Stimulated activated CD4-positive, alpha-beta T cell treated with anti-CD3 and anti-CD28 coated beads, Interleukin-15, amount 100 ng/mL, for 24 hours (primary cell): ENCODE measurements at regions not wholly inside any gene's neighbourhood (a gene's known extent, or its start where the extent isn't known, plus 50 kb on each side); places are given as distances from the start of the nearest gene placed in this dataset.

Experiments
- DNase-seq: peaks from one replicate; pipeline ENCODE4 v3.0.0-alpha.2; 2020

DNA sequence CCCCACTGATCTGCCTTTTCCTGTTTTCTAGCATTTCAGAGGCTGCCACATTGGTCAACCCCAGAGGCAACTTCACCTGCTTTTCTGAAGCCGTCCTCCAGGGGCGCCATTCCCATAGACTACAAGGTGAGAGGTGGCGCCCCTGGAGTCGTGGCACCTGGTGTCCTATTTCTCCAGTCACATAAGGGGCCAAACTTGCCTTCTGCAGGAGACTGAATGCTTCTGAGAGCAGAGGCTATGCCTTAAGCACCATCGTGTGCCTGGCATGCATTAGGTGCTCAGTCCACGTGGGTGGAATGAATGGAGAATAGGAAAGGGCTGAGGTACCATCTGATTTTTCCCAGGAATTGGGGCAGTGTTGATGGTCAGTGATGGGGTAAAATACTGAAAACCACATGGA lies 164.8 kb downstream of the HAPSTR1 start:
- DNase-seq: peak; percentile 54

DNA sequence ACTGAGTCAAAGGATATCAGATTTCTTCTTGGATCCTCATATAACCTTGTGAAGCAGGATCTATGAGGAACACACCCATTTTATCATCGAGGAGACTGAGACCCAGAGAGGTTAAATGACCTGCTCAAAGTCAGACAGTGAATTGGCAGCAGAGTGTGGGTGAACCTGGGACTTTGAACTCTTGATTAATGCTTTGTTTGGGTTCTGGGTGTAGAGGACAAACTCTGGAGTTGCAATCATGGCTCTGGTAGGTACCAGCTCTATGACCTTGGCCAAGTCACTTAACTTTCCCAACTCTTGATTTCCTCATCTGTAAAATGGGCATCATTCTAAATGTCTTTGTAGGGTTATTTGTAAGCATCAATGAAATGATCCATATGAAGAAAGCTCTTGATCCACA lies 166.4 kb downstream of the HAPSTR1 start:
- DNase-seq: no peak

DNA sequence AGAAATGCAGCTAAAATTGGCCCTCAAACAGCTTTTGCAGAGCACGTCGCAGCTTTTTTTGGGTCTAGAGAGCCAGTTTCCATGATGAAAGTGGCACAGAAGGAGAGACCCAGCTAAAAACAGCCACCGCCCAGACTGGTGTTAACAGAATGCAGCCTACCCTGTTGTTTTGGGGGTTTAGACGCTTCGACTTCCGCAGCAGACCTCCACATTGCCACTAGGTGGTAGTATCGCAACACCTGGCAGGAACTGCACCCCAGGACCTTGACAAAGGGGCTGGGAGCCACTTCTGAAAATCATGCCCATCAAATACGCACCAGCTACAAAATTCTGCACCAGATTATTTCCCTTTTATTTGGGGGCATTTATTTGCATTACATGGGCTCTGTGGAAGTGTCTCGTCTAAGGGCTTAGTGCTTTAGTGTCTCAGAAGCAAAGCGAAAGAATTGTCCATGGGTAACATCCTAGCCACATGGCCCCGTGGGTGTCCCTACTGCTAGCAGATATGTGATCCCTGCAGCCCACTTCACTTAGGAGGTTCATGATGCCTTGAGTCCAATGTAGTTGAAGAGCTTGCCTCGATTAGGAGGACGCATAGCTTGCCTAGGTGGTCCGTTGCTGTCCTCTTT lies 167.1 kb downstream of the HAPSTR1 start:
- DNase-seq: peak; percentile 35

DNA sequence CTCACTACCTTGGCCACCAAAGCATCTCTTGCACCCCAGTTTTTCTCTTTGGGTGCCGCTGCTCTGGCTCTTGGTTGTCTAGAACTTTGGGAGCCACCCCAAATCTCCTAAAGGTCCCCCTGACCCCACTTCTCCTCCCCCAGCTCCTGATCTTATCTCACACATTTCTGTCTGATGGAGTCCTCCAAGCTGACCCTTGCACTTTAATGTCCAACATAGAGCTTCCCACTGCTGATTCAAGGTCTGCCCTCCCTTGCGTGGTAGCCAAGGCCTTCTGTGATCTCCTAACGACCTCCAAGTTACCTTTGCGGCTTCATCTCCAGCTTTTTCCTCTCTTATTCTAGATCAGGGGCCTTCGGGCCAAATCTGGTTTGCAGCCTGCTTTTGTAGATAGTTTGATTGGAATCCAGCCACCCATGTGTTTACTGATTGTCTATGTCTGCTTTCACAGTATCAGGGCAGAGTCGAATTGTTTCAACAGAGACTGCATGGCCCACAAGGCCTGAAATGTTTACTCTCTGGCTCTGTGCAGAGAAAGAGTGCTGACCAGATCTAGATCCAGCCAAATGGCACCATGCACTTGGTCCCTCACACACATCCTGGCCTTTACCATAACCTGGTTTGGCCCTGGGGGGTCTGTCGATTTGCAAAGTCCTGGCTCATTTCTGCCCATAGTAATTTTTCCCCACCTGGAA lies 168.6 kb downstream of the HAPSTR1 start:
- no peak for DNase-seq

DNA sequence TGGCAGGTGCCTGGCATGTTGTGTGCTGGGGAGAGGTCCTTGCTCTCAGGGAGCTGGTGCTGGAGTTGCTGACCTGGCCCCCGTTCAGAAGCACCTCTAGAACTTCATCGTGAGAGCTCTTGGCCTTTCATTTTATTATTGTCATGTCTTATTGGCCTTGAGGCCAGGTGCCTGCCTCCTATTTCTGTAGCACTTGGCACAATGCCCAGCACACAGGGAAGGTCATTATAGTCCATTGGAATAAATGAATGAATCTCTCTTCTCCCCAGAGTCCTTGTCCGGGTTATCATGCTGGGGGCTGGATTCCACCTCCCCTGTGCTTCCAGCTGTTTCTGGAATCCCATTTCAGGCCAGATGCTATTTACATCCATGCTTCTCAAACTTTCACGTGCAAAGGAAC lies 169.2 kb downstream of the HAPSTR1 start:
- DNase-seq: no peak

DNA sequence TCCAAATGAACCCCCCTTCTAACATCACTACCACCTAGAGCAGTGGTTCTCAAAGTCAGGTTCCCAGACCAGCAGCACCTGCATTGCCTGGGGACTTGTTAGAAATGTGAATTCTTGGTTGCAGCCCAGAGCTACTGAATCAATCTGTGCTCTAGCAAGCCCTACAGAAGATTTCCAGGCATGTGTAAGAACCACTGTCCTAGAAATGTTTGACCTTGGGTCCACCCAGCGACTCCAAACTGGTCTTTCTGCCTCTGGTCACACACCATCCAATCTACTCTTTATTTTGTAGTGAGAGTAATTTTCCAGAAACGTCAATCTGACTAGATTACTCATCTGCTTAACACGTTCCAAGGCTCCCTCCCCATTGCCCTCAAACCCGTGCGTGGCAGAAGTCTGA lies 169.9 kb downstream of the HAPSTR1 start:
- no peak for DNase-seq

DNA sequence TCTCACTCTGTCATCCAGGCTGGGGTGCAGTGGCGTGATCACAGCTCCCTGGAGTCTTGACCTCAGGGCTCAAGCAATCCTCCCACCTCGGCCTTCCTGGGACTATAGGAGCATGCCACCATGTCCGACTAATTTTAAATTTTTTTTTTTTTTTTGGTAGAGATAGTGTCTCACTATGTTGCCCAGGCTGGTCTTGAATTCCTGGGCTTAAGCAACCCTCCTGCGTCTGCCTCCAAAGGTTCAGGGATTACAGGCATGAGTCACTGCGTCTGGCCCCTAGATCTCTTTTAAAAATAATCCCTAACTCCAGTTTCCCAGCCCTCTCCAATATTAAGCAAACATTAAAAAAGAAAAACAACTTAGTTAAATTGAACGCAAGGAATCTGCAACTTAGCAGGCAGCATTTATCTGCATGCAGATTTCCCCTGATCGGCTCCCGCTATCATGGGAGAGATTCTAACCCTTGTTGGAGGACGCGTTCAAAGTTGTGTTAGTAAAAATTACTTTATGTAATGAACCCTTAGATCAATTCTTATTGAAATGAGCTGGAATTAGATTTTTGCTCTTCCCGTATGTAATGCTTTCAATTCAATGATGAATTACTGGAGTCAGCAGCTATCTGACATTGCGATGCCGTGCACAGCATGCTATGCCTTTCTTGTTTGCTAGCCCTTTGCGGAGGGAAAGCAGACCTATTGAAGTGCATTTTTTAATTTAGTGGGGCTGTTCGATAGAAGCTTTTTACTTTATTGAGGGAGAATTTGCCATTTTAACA lies 171.7 kb downstream of the HAPSTR1 start:
- no peak for DNase-seq

DNA sequence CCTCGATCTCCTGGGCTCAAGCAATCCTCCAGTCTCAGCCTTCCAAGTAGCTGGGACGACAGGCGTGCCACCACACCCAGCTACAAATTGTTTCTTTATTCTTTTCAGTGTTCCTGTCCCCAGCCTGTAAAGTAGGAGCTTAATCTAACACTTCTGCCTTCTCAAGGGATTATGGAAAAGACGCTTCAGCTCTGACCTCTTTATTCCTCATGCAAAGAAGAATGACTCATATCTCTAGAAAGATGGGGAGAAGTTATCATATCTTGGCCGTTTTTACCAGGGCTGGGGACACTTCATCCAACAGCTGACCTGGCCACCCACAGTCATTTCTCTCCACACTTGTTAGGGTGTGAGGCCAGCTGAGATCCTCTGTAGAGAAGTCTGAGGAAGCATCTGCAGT lies 172.6 kb downstream of the HAPSTR1 start:
- no peak for DNase-seq

DNA sequence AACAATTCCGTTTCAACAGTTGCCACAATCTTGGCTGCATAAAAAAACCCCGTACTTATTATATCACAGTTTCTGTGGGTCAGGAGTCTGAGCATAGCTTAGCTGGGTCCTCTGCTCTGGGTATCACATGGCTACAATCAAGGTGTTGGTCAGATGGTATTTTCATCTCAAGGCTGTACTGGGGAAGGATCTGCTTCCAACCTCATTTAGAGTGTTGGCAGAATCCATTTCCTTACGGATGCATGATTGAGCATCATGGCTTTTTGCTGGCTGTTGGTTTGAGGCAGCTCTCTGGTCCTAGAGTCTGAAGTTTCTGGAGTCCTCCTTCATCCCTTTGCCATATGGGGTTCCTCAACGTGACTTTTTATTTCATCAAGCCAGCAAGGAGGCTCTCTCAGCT lies 177.0 kb downstream of the HAPSTR1 start:
- no peak for DNase-seq

DNA sequence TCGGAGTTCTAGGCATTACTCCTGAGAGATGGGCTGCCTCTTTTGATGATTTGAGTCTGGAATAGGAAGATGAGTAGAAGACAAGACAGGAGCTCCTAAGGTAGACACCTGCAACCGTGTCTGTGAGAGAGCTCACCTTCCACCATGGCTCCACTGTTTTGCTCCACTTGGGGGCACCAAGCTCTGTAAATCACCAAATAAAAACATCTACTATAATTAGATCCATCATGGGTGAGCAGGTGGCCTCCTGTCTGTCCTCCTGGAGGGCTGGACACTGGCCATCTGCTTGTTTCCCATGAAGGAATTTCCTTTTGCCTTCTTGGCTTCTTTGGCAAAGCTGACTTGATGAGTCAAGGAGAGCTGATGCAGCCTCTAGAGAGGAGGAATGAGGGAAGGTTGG lies 179.0 kb downstream of the HAPSTR1 start:
- no peak for DNase-seq

DNA sequence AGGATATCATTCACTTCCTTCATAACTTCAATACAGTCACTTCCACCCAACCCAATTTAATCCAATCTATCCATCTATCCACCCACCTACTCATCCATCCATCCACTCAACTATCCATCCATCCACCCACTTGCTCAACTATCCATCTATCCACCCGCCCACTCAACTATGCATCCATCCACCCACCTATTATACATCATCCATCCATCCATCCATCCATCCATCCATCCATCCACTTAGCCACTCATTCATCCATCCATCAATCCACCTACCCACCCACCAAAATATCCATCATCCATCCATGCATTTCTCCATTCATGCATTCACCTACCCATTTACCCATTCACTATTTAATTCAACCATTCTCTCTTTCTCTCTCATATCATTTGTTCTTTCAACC lies 179.5 kb downstream of the HAPSTR1 start:
- DNase-seq: no peak

DNA sequence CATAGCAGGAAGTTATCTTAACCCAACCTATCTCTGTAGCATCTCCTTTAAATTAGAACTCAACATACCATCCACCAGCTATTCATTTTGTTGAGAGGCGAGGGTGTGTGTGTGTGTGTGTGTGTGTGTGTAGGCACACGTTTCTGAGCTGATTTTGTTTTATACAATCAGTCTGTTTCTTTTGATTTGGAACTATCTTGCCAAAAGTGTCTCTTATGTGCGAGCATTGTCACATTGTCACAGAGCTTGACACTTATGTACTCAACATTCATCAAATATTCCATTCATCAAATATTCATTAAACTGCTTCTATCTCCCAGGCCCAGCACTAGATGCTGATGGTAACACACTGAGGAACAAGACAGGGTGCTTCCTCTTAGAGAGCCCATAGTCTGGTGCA lies 180.4 kb downstream of the HAPSTR1 start:
- DNase-seq: no peak

DNA sequence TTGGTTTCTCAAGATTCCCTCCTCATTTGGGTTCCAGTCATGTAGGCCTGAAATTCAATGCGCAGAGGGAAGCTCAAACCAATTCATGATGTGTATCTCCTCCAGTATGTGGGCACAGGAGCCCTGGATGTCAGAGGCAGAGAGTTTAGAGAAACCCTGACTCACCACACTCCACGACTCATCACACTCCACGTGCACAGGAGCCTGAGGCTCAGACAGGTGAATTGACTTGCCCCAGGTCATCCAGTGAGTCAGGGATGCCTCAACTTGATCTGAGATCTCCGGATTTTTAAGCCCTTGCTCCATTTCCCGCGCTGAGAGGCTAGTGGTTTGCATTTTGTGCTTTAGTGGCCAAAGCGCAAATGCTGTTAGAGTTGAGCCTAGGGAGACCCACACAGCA lies 183.9 kb downstream of the HAPSTR1 start:
- DNase-seq: peak; percentile 7

DNA sequence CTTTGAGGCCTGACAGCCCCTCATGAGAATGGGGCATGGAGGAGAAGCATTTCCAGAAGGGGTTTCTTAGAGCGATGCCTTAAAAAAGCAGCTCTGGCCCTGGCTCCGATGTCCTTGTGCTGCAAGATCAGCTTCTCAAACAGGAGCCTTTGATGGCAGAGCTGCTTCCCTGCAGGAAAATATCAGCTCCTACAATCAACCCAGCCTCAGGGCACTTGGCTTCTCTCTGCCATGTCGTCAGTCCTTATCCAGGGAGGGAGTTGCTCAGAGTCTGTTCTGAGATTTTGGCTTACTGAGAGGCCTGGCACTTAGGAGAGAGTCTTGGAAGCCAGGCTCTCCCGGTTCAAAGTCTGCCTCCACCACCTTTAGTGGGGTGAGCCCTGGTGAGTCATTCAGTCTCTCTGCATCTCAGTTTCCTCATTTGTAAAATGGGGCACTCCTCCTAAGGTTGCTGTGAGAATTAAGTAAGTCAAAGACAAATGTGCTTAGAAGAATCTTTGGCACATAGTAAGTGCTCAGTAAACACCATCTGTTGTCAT lies 184.4 kb downstream of the HAPSTR1 start:
- DNase-seq: no peak

DNA sequence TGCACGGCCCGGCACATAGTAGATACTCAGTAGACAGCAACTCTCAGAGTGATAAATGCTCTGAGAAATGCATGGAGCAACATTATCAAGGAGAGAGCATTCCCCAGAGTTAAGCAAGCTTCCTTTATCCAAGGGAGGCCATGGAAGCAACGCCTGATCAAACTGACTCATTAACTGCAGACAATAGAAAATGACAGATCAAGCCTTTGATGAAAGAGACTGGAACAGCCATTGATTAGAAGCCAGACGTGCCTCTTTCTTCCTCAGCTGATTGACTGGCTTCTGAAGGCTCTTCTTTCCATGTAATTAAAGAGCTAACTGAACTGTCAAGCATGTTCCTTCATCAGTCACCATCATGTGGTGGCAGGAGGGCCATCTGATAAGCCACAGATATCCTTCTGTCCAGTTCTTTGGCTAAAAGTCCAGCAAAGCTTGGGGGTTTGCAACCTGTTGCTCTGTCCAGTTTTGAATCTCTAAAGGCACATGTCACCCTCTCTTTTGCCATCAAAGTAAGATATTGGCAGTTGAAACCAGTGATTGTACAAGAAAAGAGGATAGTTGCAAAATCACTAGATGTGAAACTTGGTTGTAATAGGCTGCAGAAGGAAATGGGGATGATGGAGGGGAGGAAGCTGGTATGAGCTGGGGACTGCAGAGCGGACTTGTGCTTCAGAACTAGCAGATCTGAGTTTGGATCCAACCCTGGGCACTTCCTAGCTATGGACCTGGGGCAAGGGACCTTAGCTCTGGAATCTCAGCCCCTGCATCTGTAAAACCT lies 188.0 kb downstream of the HAPSTR1 start:
- DNase-seq: no peak

DNA sequence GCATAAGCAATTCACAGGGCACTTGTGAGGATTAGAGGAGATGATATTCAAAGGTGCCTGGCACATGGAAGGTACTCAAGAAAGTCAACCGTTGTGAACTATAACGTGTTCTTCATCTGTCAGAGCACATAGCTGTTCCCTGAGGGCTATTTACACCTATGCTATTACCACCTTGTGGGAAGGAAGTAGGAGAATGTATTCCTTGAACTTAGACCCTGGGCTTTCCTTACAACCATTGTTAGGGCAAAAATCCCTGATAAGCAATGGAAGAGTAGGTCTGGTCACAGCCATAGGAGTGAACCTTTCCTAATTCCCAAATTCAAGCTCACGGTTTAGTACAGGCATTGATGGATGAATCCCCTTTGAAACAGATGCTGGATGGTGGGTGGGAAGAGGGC lies 188.6 kb downstream of the HAPSTR1 start:
- DNase-seq: no peak

DNA sequence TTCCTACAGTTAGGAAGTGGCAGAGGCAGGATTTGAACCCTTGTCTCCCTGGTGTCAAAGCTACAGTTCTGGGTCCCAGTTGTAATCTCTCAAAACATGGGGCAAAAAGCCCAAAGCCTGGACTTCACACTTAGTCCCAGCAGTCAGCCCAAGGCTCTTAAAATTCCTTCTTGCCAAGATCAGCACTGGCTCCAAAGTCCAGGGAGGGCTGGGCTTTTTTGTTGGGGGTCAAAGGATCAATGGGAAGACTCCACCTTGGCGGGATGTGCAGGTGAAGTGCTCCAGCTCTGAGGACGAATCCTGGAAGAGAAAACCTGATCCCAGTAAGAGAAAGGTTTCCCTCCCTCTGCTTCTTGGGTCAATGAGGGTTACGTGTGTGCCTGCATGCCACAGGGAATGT lies 195.5 kb downstream of the HAPSTR1 start:
- DNase-seq: no peak

DNA sequence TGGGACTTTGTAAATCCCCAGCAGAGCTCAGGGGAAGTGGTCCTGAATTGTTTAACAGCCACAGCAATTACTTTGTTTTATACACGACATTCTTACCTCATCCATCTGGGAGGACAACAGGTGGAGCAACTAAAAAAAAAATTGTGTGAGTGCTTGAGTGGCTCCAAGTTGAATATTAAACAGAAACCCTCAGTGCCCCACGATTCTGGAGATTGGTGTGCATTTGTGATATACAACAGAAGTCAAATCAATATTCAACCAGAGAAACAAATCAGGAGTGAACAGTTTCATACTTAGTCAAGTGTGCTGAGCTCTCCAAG lies 204.8 kb downstream of the HAPSTR1 start:
- DNase-seq: no peak

DNA sequence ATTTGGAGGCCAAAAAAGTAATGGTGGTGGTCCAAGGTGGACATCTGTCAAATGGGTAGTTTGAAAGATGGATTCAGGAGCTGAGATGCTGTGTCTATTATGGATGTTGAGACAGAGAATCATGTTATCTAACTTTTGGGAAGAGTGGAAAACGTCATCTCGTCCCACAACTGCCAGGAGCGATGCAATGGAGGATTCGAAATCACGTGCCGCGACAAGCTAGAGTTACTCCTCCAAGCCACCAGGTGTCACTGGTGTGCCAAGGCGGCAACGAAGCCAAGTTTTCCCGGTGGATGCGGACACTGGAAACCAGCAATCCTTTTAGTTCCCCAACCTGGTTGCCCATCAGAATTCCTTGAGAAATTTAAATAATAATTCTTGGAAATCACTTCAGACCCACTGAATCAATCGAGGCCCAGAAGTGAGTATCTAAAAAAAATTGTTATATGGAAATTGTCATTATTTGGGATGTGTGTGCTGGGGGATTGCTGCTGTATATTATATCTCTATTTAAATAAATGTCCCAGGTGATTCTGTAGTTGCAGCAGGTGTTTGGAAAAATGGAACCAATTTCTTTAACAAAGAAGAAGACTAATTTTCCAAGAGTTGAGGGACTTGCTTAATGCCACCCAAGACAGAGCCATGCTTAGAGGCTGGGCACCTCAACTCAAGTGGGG lies 206.1 kb downstream of the HAPSTR1 start:
- DNase-seq: peak; percentile 27

DNA sequence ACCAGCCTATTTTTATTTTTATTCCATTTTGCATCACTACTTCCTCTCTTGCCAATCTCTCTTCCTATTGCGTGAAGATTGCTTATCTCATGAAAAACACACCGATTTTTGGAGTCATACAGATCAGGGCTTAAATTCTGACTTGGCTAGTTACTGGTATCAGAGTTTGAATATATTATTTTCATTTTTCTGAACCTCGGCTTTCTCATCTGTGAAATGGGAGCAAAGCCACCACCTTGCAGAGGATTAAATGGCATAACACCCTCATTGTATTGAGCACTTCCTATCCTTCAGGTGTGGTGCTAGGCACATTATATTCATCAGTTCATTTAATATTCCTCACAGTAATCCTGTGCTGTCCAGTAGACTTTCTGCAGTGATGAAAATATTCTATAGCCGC lies 208.8 kb downstream of the HAPSTR1 start:
- no peak for DNase-seq

DNA sequence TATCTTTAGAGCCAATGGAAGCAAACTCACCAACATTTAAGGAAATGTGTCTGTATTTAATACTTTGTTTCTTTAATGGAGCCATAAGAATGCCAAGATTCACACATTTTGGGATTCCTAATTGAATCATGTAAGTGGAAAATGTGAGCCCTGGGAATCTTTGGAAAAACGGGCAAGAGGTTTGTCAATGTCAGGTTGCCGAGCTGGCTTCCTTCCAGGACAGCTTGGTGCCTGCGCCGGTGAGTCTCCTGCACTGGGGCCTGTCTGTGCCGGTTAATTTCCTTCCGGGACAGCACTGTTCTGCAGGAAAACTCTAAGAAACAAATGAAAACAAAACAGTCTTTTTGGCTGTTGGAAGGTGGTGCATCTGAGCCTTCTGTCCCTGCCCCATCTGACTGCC lies 210.6 kb downstream of the HAPSTR1 start:
- DNase-seq: no peak

DNA sequence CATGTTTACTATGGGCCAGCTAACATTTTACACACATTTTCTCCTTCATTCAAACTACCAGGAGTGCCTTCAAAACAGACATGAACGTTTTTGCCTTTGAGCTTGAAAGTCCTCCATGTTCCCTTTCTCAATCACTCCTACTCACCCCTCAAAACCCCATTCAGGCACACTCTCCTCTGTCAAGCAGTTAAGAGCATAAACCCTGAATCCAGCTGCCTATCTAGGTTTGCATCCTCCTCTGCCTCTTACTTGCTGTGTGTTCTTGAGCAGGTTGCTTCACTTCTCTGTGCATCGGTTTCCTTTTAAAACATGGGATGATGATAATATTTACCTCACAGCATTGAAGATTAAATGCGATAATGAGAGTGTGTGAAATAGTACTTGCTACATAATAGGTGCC lies 215.3 kb downstream of the HAPSTR1 start:
- DNase-seq: no peak

DNA sequence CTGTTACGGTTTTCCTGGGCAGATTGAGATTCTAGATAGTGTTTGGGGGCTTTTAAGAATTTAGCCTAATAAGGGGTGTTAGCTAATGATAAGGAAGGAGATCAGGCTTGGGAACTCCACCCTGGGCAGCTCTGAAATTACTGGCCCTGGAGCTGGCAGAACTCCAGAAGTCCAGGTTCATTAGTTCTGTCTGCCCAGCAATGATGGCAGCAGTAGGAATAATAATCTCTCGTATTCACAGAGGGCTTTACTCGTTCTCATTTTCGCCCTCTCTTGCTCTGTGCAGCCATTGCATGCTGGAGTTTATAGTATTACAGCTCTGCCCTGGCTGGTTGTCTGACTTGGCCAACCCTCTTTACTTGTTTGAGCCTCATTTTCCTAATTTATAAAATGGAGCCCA lies 216.0 kb downstream of the HAPSTR1 start:
- DNase-seq: no peak
